ENCODE measurements at regions not wholly inside any gene's neighbourhood (a gene's known extent, or its start where the extent isn't known, plus 50 kb on each side); places are given as distances from the start of the nearest gene placed in this dataset.
"Not testable (repeated sequence)": the region's sequence is repeated elsewhere in the genome, so short reads cannot be mapped to it uniquely, and the experiment has no call there.

DNA sequence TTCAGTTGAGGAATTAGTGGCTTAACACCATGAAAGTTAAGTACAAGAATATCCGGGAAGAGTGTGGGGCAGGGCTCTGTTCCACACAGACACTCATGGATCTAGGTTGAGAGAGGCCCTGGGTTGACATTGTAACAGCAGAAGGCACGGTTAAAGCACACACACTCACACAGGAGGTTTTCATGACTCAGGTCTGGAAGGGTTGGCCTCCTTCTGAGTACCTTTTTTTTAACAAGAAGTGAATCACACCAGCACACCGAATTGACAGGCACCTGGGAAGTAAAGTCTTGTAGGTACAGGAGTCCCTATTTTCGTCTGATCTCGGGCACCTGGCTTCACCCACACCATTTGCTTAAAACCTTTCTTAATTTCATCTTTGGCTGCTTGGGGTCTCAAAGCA, 509.4 kb upstream of the ADARB2 start:
- no peak for DNase-seq (ENCODE audit: low spot score)

DNA sequence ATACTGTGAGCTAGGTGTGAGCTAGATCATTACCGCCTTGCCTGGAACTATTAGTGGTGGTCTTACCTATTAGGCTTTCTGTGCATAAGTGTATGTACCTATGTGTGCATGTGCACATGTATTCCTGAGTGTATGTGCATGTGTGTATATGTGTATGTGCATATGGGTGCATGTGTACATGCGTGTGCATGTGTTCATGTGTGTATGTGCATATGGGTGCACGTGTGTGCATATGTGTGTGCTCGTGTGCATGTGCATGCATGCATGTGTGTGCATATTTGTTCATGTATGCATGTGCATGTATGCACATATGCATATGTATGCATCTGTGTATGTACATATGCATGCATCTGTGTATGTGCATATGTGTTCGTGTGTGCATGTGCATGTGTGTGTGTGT, 508.3 kb upstream of the ADARB2 start:
- DNase-seq (ENCODE audit: low spot score): no peak

GRCh38 chr10:2244471-2244870, 507.1 kb upstream of the ADARB2 start:
- DNase-seq (ENCODE audit: low spot score): no peak

DNA sequence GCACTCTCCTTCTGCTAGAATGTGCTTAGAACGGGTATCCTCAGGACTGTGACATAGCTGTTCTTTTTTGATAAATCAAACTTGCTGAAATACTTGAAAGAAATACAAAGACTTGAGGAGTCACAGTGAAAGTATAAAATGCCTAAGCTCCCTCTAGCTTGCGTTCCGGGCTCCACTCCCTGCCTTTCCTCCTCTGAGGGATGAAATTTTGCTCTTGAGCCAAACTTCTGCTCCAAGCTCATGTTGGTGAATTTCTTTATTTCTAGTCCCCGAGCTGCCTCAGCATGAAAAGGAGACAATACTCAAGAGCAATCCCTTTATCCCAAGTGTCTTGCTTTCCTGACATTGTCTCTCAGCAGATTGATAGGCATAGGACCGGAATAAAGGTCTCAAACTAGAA, 499.6 kb upstream of the ADARB2 start:
- DNase-seq (ENCODE audit: low spot score): no peak

GRCh38 chr10:2232479-2232878, 495.2 kb upstream of the ADARB2 start:
- DNase-seq (ENCODE audit: low spot score): no peak

DNA sequence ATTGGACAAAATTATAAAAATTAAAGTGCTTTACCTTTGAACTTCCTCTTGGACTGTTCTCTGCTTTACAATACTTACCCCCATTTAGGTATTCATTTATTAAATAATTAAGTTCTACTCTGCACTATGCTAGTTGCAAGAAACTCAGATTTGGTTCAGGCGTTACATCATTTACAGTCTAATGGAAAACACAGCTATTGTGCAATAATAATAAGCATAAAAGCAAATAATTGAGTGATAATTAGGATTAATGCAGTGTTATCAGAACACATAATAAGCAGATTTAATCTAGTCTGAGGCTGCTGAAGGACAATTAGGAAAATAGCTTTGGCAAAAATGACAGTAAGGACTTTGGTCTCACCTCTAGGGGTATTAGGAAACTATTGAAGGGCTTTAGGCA, 493.2 kb upstream of the ADARB2 start:
- no peak for DNase-seq (ENCODE audit: low spot score)

DNA sequence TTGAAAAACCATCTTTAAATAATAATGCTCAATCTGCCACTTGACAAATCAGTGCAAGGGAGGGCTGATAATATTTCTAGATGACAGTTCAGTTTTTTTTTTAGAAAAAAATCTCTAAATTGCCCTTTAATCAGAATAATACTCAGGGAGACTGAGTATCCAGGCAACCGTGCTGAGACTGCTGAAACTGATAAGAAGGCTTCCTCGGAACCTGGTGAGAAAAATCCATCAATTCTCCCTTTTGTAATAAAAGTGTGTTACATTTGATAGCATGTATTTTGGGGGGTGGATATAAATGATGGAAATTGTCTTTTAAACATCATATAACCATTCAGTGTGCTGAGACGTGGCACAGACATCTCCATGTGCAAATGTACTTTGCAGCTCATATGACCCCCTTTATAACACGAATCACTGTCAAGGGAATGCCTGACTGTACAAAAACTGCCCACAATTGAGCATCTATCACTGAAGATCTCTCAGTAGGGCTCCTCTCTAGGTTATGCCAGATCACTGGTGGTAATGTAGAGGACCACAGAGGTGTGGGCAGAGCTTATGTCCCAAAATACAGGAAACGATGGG, 491.1 kb upstream of the ADARB2 start:
- no peak for DNase-seq (ENCODE audit: low spot score)

DNA sequence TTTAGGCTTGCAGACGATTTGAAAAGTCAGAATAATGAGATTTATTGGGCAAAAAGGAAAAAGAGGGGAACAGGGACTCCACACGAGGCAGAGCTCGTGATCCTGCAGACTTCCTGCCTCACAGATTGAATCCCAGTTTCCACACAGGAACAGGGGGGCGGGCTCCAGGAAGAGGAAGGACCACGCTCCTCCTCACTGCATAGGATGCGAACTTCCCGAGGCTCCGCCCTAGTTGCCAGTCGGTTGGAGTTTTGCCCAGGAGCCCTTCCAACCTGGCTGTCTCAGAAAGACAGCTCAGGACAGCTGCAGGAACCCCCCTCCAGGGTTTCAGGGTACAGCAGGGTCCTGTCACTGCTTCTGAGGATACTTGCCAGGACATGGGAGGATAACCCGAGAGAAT, 488.3 kb upstream of the ADARB2 start:
- DNase-seq (ENCODE audit: low spot score): no peak

DNA sequence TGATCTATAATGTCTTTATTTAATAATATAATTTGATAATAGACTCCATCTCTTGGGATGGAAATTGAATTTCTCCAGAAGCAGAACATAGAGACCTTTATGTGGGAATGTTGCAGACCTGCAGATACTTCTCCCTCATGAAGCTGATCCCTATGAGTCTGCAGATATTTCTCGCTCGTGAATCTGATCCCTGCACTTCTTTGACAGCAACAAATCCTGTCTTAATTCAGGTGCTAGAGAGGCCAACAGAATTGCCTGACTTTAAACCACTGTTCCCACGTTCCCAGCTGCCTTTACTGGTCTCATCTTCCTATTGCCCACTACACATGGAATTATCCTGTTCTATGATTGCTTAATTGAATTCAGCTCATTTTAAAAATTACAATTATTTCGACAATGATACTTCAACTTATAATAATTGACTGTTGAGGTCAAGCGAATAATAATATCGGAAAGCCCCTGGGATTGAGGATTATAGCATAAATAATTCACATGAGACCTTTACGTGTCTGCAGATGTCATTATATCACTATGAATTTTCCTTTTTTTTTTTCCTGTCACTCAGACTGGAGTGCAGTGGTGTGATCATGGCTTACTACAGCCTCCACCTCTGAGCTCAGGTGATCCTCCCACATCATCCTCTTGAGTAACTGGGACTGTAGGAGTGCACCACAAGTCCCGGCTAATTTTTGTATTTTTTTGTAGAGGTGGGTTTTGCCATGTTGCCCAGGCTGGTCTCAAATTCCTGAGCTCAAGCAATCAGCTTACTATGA, 486.4 kb upstream of the ADARB2 start:
- no peak for DNase-seq (ENCODE audit: low spot score)

DNA sequence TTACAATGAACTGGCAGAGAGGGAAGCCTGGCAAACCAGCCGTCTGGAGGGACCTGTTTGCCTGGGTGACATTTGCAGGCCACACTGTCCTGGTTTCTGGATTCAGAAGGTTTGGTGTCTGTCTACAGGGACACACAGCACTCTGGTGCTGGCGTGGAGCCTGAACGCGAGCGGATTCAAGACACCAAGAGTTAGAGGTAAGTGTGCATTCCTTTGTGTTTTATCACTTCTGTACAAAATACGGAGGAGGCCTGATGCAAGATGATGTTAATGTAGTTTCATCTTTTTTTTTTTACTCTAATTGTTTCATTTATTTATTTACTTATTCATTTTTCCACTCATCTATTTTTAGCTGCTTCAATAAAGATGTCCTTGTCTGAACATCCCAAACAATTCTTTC, 485.3 kb upstream of the ADARB2 start:
- DNase-seq (ENCODE audit: low spot score): no peak

- no peak for DNase-seq (ENCODE audit: low spot score)
Observed at GRCh38 chr10:2214805-2215204, 477.5 kb upstream of the ADARB2 start.

DNA sequence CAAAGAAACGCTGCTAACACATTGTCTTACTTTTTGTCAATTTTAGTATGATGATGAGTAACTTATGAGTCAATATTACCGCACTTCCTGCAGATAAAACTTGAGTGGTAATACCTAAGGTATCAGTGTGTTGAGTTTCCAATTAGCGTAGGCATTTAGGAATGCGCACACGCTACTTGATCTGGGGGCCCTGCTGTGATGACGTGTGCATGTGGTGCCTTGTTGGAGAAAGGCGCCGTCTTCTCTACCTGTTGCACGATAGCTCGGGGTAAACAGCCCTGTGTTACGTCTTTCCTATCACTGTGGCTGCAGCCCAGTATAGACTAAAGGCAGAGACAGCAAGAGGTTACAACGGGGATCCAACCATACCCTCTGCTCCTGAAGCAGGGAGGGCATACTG, 476.8 kb upstream of the ADARB2 start:
- no peak for DNase-seq (ENCODE audit: low spot score)

- DNase-seq (ENCODE audit: low spot score): no peak
Observed at GRCh38 chr10:2212244-2212834, 475.0 kb upstream of the ADARB2 start.

DNA sequence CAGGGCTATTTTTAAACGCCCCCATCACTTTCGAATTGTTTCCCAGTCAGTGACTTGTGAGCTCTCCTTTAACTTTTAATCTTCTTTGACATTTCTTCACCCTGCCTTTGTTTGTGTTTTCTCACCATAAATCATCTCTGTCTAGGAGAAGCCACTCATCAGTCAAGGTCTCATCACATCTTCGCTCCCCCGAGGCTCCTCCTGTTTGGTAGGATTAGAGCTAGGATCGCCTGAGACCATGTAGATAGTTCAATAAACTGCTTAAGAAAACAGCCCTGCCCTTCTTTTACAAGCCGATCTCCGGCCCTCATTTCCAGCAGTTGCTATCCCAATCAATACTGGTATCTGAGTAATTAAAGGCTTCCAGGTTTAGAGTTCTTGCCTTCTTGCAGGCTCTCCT, 472.8 kb upstream of the ADARB2 start:
- no peak for DNase-seq (ENCODE audit: low spot score)

- no peak for DNase-seq (ENCODE audit: low spot score)
Observed at GRCh38 chr10:2208106-2208505, 470.8 kb upstream of the ADARB2 start.

DNA sequence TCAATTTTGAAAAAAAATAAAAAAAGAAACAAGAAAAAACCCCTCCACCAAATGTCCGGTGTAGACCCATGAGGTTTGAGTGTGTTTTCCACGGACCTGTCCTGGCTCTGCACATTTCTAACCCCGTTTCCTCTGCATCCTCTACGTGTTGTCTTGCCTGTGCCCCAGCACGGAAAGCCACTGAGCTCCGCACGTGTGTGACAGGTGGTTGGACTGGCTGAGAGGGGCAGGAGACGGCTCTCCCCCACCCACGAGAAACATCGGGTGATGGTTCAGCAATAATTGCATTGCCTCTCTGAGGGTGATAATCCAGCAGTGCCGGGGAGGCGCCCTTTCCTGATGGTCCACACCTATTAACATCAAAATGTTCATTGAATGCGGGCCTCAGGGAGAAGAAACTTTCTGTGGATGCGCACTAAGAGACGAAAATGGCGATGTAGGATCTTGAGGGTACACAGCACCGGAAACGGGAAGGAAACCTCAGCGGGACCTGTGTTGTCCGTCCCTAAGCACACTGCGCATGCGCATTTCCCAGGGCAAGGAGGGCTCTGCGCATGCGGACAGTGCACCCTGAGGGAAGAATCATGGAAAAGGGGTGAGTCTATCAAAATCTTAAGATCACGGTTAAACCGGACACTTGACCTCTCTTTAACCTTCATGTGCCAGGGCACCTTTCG, 470.1 kb upstream of the ADARB2 start:
- DNase-seq (ENCODE audit: low spot score): no peak

- no peak for DNase-seq (ENCODE audit: low spot score)
Observed at GRCh38 chr10:2205406-2205805, 468.1 kb upstream of the ADARB2 start.

- no peak for DNase-seq (ENCODE audit: low spot score)
Observed at GRCh38 chr10:2202401-2202800, 465.1 kb upstream of the ADARB2 start.

DNA sequence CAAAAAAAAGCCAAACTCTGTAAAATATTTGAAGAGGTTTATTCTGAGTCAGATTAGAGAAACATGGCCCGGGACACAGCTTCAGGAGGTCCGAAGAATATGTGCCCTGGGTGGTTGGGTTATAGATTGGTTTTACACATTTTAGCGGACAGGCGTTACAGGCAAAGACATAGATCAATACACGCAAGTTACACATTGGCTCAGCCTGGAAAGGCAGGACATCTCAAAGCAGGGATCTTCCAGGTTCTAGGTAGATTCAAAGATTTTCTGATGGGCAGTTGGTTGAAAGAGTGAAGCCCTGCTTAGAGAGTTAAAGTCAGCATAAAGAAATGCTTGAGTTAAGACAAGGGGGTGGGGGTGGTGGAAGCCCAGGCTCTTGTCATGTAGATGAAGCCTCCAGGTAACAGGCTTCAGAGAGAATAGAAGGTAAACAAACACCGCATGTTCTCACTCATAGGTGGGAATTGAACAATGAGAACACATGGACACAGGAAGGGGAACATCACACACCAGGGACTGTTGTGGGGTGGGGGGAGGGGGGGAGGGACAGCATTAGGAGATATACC, 464.3 kb upstream of the ADARB2 start:
- no peak for DNase-seq (ENCODE audit: low spot score)

GRCh38 chr10:2197663-2198062, 460.3 kb upstream of the ADARB2 start:
- no peak for DNase-seq (ENCODE audit: low spot score)

DNA sequence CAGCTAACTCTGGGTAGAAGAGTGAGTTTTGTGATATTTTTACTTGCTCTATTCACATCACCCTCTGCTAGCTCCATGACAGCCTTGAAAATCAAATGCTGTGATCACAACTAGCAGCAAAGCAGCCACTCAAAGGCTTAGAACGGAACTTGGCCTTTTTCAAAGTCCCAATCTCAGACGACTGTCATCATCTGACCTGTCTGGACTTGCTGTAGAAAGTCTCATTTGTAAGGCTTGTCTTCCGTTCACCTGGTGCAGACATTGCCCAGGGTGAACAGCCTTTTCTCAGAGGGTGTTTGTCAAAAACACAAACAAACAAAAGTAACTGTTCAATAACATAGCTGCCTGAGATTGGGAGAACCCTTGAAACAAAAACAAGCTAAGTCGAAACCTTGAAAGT, 458.9 kb upstream of the ADARB2 start:
- no peak for DNase-seq (ENCODE audit: low spot score)

- DNase-seq (ENCODE audit: low spot score): not testable (repeated sequence)
Observed at GRCh38 chr10:2189356-2189755, 452.0 kb upstream of the ADARB2 start.

GRCh38 chr10:2188371-2188770, 451.0 kb upstream of the ADARB2 start:
- DNase-seq (ENCODE audit: low spot score): no peak
